RPMI8226 (cell line): ENCODE measurements at regions not wholly inside any gene's neighbourhood (a gene's known extent, or its start where the extent isn't known, plus 50 kb on each side); places are given as distances from the start of the nearest gene placed in this dataset.
"Not testable (repeated sequence)": the region's sequence is repeated elsewhere in the genome, so short reads cannot be mapped to it uniquely, and the experiment has no call there.

Source experiments
- DNase-seq: peaks from one replicate; pipeline ENCODE4 v3.0.0-alpha.2; 2015

GRCh38 chr18:34354351-34354750, 129.6 kb upstream of the NOL4 start:
- DNase-seq = no peak

GRCh38 chr18:34357944-34358580, 133.3 kb upstream of the NOL4 start:
- DNase-seq = no peak

GRCh38 chr18:34358923-34359322, 134.2 kb upstream of the NOL4 start:
- DNase-seq = no peak

GRCh38 chr18:34364699-34365098, 140.0 kb upstream of the NOL4 start:
- no peak for DNase-seq

- DNase-seq = no peak
These were observed 146.1 kb upstream of the NOL4 start for GRCh38 chr18:34370704-34371395.

- DNase-seq = no peak
These were observed 155.6 kb upstream of the NOL4 start for GRCh38 chr18:34380326-34380725.

GRCh38 chr18:34385311-34385710, 160.6 kb upstream of the NOL4 start:
- DNase-seq = no peak

- no peak for DNase-seq
These were observed 162.1 kb upstream of the NOL4 start for GRCh38 chr18:34386803-34387202.

- DNase-seq = no peak
These were observed 172.7 kb upstream of the NOL4 start for GRCh38 chr18:34397286-34397896.

- DNase-seq = no peak
These were observed 175.2 kb upstream of the NOL4 start for GRCh38 chr18:34399892-34400291.

- no peak for DNase-seq
These were observed 176.1 kb upstream of the NOL4 start for GRCh38 chr18:34400834-34401233.

- no peak for DNase-seq
These were observed 177.1 kb upstream of the NOL4 start for GRCh38 chr18:34401775-34402174.

GRCh38 chr18:34407471-34407870, 182.8 kb upstream of the NOL4 start:
- not testable (repeated sequence) for DNase-seq

GRCh38 chr18:34411952-34412351, 187.2 kb upstream of the NOL4 start:
- no peak for DNase-seq

- DNase-seq = no peak
These were observed 206.3 kb upstream of the NOL4 start for GRCh38 chr18:34431042-34431441.

GRCh38 chr18:34444622-34445021, 219.9 kb upstream of the NOL4 start:
- DNase-seq = no peak

- DNase-seq = no peak
These were observed 223.9 kb upstream of the NOL4 start for GRCh38 chr18:34448662-34449061.

GRCh38 chr18:34457761-34458160, 233.0 kb upstream of the NOL4 start:
- DNase-seq = no peak

- DNase-seq = no peak
These were observed 233.8 kb upstream of the NOL4 start for GRCh38 chr18:34458410-34458977.

GRCh38 chr18:34461266-34461665, 236.6 kb upstream of the NOL4 start:
- DNase-seq = no peak

GRCh38 chr18:34467058-34467457, 242.3 kb upstream of the NOL4 start:
- DNase-seq = no peak

- no peak for DNase-seq
These were observed 229.9 kb upstream of the DTNA start for GRCh38 chr18:34480162-34480700.

GRCh38 chr18:34482204-34482603, 227.9 kb upstream of the DTNA start:
- DNase-seq = no peak

- peak; percentile 9 for DNase-seq
These were observed 226.9 kb upstream of the DTNA start for GRCh38 chr18:34483198-34483597.
